Bronchial epithelial cell (primary cell): ENCODE measurements at regions not wholly inside any gene's neighbourhood (a gene's known extent, or its start where the extent isn't known, plus 50 kb on each side); places are given as distances from the start of the nearest gene placed in this dataset.

Experiments
- DNase-seq: peaks from one replicate; pipeline ENCODE4 v3.0.0-alpha.2; 2010; ENCODE audit warnings: low read depth
- FAIRE-seq: peaks from 2 replicates; lab custom pipeline; 2011; peaks lifted over from hg19 to GRCh38; lab: Jason Lieb, UNC
- H3K27me3 ChIP-seq: 2 replicates; pipeline ENCODE4 v1.5.1; 2011; ENCODE audit warnings: low read length; ENCODE audit not compliant: control insufficient read depth, insufficient read depth
- H3K36me3 ChIP-seq: 2 replicates; pipeline ENCODE4 v1.5.1; 2011; ENCODE audit warnings: low read length; ENCODE audit not compliant: control insufficient read depth, insufficient read depth
- H3K4me3 ChIP-seq: 2 replicates; pipeline ENCODE4 v1.5.1; 2011; ENCODE audit warnings: mild to moderate bottlenecking, low read depth, low read length, control low read depth
- CTCF ChIP-seq: IDR thresholded peaks from 2 replicates; pipeline ENCODE4 v1.5.1; 2011; ENCODE audit warnings: mild to moderate bottlenecking, moderate library complexity, low read length, control low read depth, inconsistent platforms; ENCODE audit not compliant: insufficient read depth, severe bottlenecking

GRCh38 chr3:72041076-72041475, 256.1 kb upstream of the PROK2 start:
- H3K27me3 ChIP-seq = no peaks in the 10 kb centered on the region
- TF ChIP-seq CTCF = no peak
- FAIRE-seq (no peak), DNase-seq (no peak)
- H3K36me3 ChIP-seq = no peaks in the 10 kb centered on the region
- no peak overlapping the region for H3K4me3 ChIP-seq

GRCh38 chr3:72039677-72040076, 254.7 kb upstream of the PROK2 start:
- TF ChIP-seq CTCF = no peak
- DNase-seq = no peak
- no peak for FAIRE-seq
- Histone ChIP-seq H3K4me3 (no peak overlapping the region), H3K27me3 (no peaks in the 10 kb centered on the region), H3K36me3 (no peaks in the 10 kb centered on the region)

GRCh38 chr3:72036899-72037298, 252.0 kb upstream of the PROK2 start:
- H3K36me3 ChIP-seq = no peaks in the 10 kb centered on the region
- H3K27me3 ChIP-seq = no peaks in the 10 kb centered on the region
- TF ChIP-seq CTCF = no peak
- H3K4me3 ChIP-seq = no peak overlapping the region
- DNase-seq (no peak), FAIRE-seq (no peak)

GRCh38 chr3:72035606-72036005, 250.7 kb upstream of the PROK2 start:
- TF ChIP-seq CTCF = no peak
- DNase-seq (no peak), FAIRE-seq (no peak)
- no peaks in the 10 kb centered on the region for H3K36me3 ChIP-seq
- no peaks in the 10 kb centered on the region for H3K27me3 ChIP-seq
- no peak overlapping the region for H3K4me3 ChIP-seq

- H3K36me3 ChIP-seq = no peaks in the 10 kb centered on the region
- DNase-seq (no peak), FAIRE-seq (no peak)
- H3K27me3 ChIP-seq = no peaks in the 10 kb centered on the region
- TF ChIP-seq CTCF = no peak
- no peak overlapping the region for H3K4me3 ChIP-seq
Measured at GRCh38 chr3:72034986-72035385, 250.0 kb upstream of the PROK2 start.

GRCh38 chr3:72033666-72034428, 248.9 kb upstream of the PROK2 start:
- no peaks in the 10 kb centered on the region for H3K36me3 ChIP-seq
- DNase-seq (no peak), FAIRE-seq (no peak)
- no peak overlapping the region for H3K4me3 ChIP-seq
- TF ChIP-seq CTCF = no peak
- no peaks in the 10 kb centered on the region for H3K27me3 ChIP-seq
